ENCODE measurements at regions not wholly inside any gene's neighbourhood (a gene's known extent, or its start where the extent isn't known, plus 50 kb on each side); places are given as distances from the start of the nearest gene placed in this dataset.

DNA sequence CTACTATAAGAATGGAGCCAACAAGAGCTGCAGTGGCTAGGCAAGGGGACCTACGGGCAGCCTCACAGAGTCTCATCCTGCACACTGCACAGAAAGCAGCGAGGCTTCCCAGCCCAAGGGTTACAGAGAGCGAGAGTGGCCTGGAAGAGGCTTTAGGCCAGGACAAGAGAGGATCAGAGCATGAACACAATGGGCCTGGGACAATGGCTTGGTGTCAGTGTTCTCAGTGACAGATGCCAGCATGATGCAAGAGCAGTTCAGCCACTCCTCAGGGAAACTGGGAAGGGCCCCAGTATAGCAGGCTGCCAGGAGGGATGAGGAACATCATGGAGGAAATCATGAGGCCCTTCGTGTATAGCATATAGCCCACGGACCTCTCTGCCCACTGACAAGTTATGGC lies 108.0 kb downstream of the NUS1 start:
- Histone ChIP-seq H3K56ac (ENCODE audit: insufficient read length, low read depth, low read length) (no peak overlapping the region), H3T11ph (ENCODE audit: low read length) (no peak overlapping the region), H2BK120ac (ENCODE audit: low read depth, low read length, poor library complexity, severe bottlenecking) (no peak overlapping the region), H3K9ac (ENCODE audit: extremely low read depth, insufficient read length, low read length) (no peak overlapping the region), H4K5ac (ENCODE audit: insufficient read length, low read depth, low read length) (no peak overlapping the region), H3K4ac (ENCODE audit: low read depth, low read length) (no peak overlapping the region), H3K27me3 (ENCODE audit: insufficient read depth, low read length) (no peaks in the 10 kb centered on the region), H3K18ac (ENCODE audit: insufficient read length, low read depth, low read length) (no peak overlapping the region), H3K4me2 (ENCODE audit: insufficient read depth, insufficient read length, low read length) (no peak overlapping the region), H4K8ac (replicated peaks; ENCODE audit: insufficient read length, low read depth, low read length) (no peak overlapping the region), H3K14ac (ENCODE audit: insufficient read depth, low read length) (no peak overlapping the region), H3K9me3 (ENCODE audit: control insufficient read depth, low read depth, low read length) (no peaks in the 10 kb centered on the region), H2BK5ac (ENCODE audit: insufficient read length, low read length) (no peak overlapping the region), H2AK5ac (ENCODE audit: insufficient read length, low read length) (no peak overlapping the region), H3K79me1 (ENCODE audit: insufficient read depth, low read depth, low read length, poor library complexity, severe bottlenecking) (no peaks in the 10 kb centered on the region), H3K4me1 (ENCODE audit: insufficient read depth, low read length) (no peaks in the 10 kb centered on the region), H3K27ac (ENCODE audit: insufficient read length, low read depth, low read length) (no peak overlapping the region), H2BK20ac (ENCODE audit: low read depth, low read length, poor library complexity, severe bottlenecking) (no peak overlapping the region), H2AFZ (ENCODE audit: low read length) (no peak overlapping the region), H3K23me2 (ENCODE audit: insufficient read length, low read depth, low read length, poor library complexity, severe bottlenecking) (no peaks in the 10 kb centered on the region), H2BK12ac (ENCODE audit: insufficient read length, low read depth, low read length) (no peak overlapping the region), H2BK15ac (ENCODE audit: low read depth, low read length) (no peak overlapping the region), H3K23ac (ENCODE audit: insufficient read length, low read depth, low read length) (no peak overlapping the region), H3K79me2 (ENCODE audit: insufficient read depth, low read length) (no peaks in the 10 kb centered on the region), H4K20me1 (ENCODE audit: control insufficient read depth, insufficient read depth, insufficient read length) (no peaks in the 10 kb centered on the region), H4K91ac (ENCODE audit: insufficient read length, low read depth, low read length) (no peak overlapping the region)
- H3K9me3 Mint-ChIP-seq: no peaks in the 10 kb centered on the region
- no peak overlapping the region; a peak in 1 of 5 replicates for H3K4me3 Mint-ChIP-seq
- peaks cover 2 to 5% of the 10 kb centered on the region in 2 experiments; a peak in 3 of 4 replicates for H3K4me1 Mint-ChIP-seq
- DNase-seq: no peak
- peak overlapping the region in 1 of 3 experiments; percentile 87; a peak in 2 of 7 replicates for H3K27ac Mint-ChIP-seq
- no peaks in the 10 kb centered on the region for H3K36me3 Mint-ChIP-seq (ENCODE audit: insufficient read depth in 1 of 3, low read depth in 3 of 3)
- TF ChIP-seq, protein P1, sequence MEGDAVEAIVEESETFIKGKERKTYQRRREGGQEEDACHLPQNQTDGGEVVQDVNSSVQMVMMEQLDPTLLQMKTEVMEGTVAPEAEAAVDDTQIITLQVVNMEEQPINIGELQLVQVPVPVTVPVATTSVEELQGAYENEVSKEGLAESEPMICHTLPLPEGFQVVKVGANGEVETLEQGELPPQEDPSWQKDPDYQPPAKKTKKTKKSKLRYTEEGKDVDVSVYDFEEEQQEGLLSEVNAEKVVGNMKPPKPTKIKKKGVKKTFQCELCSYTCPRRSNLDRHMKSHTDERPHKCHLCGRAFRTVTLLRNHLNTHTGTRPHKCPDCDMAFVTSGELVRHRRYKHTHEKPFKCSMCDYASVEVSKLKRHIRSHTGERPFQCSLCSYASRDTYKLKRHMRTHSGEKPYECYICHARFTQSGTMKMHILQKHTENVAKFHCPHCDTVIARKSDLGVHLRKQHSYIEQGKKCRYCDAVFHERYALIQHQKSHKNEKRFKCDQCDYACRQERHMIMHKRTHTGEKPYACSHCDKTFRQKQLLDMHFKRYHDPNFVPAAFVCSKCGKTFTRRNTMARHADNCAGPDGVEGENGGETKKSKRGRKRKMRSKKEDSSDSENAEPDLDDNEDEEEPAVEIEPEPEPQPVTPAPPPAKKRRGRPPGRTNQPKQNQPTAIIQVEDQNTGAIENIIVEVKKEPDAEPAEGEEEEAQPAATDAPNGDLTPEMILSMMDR (conservative IDR thresholded peaks at IDR 0.05): no peak
- WGBS (ENCODE audit: extremely low coverage, insufficient read length, low lambda C conversion rate): no CpG with 5 or more reads among the region's 5 CpGs
- H3K27me3 Mint-ChIP-seq (ENCODE audit: low read depth): no peaks in the 10 kb centered on the region

All from H9 (cell line).